ENCODE measurements at regions not wholly inside any gene's neighbourhood (a gene's known extent, or its start where the extent isn't known, plus 50 kb on each side); places are given as distances from the start of the nearest gene placed in this dataset.

DNA sequence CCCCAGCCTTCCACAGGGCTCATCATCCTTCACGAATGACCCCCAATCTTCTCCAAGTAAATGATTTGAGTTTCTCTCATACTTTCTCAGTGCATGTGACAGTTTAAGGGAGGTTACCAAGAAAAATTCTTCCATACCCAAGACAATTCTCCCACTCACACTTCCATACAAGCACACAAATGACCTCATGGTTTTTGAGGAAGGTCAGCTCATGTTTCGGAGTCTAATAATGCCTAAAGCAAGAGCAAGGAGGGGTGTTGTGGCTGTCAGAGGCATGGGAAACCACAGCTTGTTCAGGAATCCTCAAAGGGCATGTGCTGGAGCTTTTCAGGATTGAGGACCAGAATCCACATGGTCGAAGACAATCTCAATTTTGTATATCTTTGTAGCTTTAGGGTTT is 279.0 kb downstream of the MAFB start:
- no peak for DNase-seq (ENCODE audit: low spot score)
- no peaks in the 10 kb centered on the region for H3K36me3 ChIP-seq (replicated peaks; ENCODE audit: insufficient read depth, low read depth)
- peaks cover 3% of the 10 kb centered on the region for H3K27me3 ChIP-seq
- H3K79me2 ChIP-seq, result no peaks in the 10 kb centered on the region
- no peak overlapping the region for H3K4me2 ChIP-seq
- H3K9me3 ChIP-seq (ENCODE audit: low read depth), result no peaks in the 10 kb centered on the region
- no peaks in the 10 kb centered on the region for H4K20me1 ChIP-seq (ENCODE audit: insufficient read depth, poor library complexity, severe bottlenecking)
- no peaks in the 10 kb centered on the region for H3K9me2 ChIP-seq (replicated peaks; ENCODE audit: insufficient read depth)
- no peak overlapping the region for H3K27ac ChIP-seq
- H2AFZ ChIP-seq, result no peak overlapping the region
- no peaks in the 10 kb centered on the region for H3K4me1 ChIP-seq (ENCODE audit: insufficient read depth)
- no peak for TF ChIP-seq EZH2 (IDR thresholded peaks at IDR 0.05; ENCODE audit: borderline replicate concordance)
- TF ChIP-seq EZH2phosphoT487 (IDR thresholded peaks at IDR 0.05; ENCODE audit: low read depth, severe bottlenecking, unreplicated experiment), result no peak
- TF ChIP-seq, protein P1, sequence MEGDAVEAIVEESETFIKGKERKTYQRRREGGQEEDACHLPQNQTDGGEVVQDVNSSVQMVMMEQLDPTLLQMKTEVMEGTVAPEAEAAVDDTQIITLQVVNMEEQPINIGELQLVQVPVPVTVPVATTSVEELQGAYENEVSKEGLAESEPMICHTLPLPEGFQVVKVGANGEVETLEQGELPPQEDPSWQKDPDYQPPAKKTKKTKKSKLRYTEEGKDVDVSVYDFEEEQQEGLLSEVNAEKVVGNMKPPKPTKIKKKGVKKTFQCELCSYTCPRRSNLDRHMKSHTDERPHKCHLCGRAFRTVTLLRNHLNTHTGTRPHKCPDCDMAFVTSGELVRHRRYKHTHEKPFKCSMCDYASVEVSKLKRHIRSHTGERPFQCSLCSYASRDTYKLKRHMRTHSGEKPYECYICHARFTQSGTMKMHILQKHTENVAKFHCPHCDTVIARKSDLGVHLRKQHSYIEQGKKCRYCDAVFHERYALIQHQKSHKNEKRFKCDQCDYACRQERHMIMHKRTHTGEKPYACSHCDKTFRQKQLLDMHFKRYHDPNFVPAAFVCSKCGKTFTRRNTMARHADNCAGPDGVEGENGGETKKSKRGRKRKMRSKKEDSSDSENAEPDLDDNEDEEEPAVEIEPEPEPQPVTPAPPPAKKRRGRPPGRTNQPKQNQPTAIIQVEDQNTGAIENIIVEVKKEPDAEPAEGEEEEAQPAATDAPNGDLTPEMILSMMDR (IDR thresholded peaks at IDR 0.05; ENCODE audit: poor library complexity), result no peak
- no peak overlapping the region for H3K4me3 ChIP-seq
- 75% methylated on average over 3 of the region's 3 CpGs for WGBS (ENCODE audit: low lambda C conversion rate, missing lambda C conversion rate)

DNA sequence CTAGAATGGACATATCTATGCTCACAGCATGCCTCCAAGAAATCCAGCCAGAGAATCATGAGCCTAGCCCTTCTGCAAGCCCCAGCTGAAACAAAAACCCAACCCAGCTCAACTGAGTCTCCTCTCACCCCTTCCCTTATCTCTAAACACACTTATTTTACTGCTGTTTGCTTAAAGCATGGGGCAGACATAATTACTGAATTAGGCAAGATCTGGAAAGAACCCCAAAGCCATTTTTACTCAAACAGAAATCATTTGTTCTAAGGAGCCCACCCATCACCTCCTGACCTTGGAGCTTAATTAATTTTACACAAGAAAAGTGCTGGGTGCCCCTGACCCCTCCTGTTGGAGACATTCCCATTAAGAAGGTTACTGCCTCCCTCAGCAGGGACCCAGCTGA is 291.6 kb downstream of the MAFB start:
- Histone ChIP-seq H3K27me3 (no peaks in the 10 kb centered on the region), H3K79me2 (no peaks in the 10 kb centered on the region), H3K36me3 (replicated peaks; ENCODE audit: insufficient read depth, low read depth) (no peaks in the 10 kb centered on the region), H3K9me3 (ENCODE audit: low read depth) (no peaks in the 10 kb centered on the region), H4K20me1 (ENCODE audit: insufficient read depth, poor library complexity, severe bottlenecking) (no peaks in the 10 kb centered on the region), H3K9me2 (replicated peaks; ENCODE audit: insufficient read depth) (no peaks in the 10 kb centered on the region), H3K4me1 (ENCODE audit: insufficient read depth) (no peaks in the 10 kb centered on the region), H3K4me2 (no peak overlapping the region), H2AFZ (no peak overlapping the region), H3K4me3 (no peak overlapping the region), H3K27ac (no peak overlapping the region)
- TF ChIP-seq EZH2 (IDR thresholded peaks at IDR 0.05; ENCODE audit: borderline replicate concordance) (no peak), EZH2phosphoT487 (IDR thresholded peaks at IDR 0.05; ENCODE audit: low read depth, severe bottlenecking, unreplicated experiment) (no peak)
- TF ChIP-seq, protein P1 (IDR thresholded peaks at IDR 0.05; ENCODE audit: poor library complexity), result no peak
- no peak for DNase-seq (ENCODE audit: low spot score)

DNA sequence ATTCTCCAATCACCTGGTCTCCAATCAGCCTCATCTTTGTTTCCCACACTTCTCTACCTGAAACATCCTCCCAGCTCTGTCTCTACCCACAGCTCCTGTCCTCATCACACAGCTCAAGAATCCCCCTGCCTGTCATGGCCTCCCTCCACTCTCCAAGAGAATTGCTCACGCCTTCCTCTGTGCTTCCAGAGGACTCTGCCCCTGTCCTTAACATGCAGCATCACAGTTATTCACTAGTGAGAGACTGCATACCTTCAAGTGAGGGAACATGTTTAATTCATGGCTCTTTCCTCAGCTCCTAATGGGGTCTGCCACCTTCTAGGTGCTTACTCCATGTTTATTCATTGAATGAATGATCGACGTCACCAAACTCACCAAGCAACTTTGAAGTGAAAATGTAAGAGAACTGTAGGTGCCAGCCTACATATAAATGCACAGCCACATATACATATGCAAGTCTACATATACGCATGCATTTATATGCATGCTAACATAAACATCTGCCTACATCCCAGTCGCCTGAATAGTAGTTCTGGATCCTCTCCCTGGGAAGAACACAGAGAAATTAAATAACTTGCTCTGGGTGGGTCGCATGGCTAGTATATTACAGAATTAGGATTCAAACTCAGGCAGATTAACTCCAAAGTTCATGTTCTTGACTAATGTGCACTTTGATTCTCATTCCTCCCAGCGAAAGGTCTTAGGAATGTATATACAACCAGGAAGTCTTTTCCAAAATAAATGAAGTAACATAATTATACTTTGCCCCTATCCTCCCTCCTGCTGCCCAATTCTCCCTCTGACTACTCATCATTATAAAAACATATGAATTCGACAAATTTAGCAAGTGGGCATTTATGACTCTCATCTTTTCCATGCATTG is 295.6 kb downstream of the MAFB start:
- TF ChIP-seq, protein P1 (IDR thresholded peaks at IDR 0.05; ENCODE audit: poor library complexity), result no peak
- TF ChIP-seq EZH2 (IDR thresholded peaks at IDR 0.05; ENCODE audit: borderline replicate concordance), result no peak
- no peak for TF ChIP-seq EZH2phosphoT487 (IDR thresholded peaks at IDR 0.05; ENCODE audit: low read depth, severe bottlenecking, unreplicated experiment)
- no peak overlapping the region for H2AFZ ChIP-seq
- no peak overlapping the region for H3K4me3 ChIP-seq
- no peaks in the 10 kb centered on the region for H3K27me3 ChIP-seq
- H3K36me3 ChIP-seq (replicated peaks; ENCODE audit: insufficient read depth, low read depth), result no peaks in the 10 kb centered on the region
- no peaks in the 10 kb centered on the region for H4K20me1 ChIP-seq (ENCODE audit: insufficient read depth, poor library complexity, severe bottlenecking)
- no peak overlapping the region for H3K27ac ChIP-seq
- H3K9me3 ChIP-seq (ENCODE audit: low read depth), result no peaks in the 10 kb centered on the region
- DNase-seq (ENCODE audit: low spot score), result no peak
- no peaks in the 10 kb centered on the region for H3K9me2 ChIP-seq (replicated peaks; ENCODE audit: insufficient read depth)
- no peaks in the 10 kb centered on the region for H3K4me1 ChIP-seq (ENCODE audit: insufficient read depth)
- H3K79me2 ChIP-seq, result no peaks in the 10 kb centered on the region
- 85% methylated on average over 8 of the region's 8 CpGs for WGBS (ENCODE audit: low lambda C conversion rate, missing lambda C conversion rate)
- no peak overlapping the region for H3K4me2 ChIP-seq
